T-cell (primary cell): ENCODE measurements at regions not wholly inside any gene's neighbourhood (a gene's known extent, or its start where the extent isn't known, plus 50 kb on each side); places are given as distances from the start of the nearest gene placed in this dataset.
A peak's percentile ranks its signal among the peaks of the same experiment; 100 is the strongest.
"Not testable (repeated sequence)": the region's sequence is repeated elsewhere in the genome, so short reads cannot be mapped to it uniquely, and the experiment has no call there.

Experiments used
- ATAC-seq, 4 experiments: fragments of 200-7000 bp in 3 of 4; fragments of 150-1000 bp in 1 of 4; cut with Tn5 transposase; replicated peaks in 1 of 4; 1 replicate in 3 of 4; 2 replicates in 1 of 4; pipeline ENCODE4 v1.10.0; 2021; ENCODE audit warnings: moderate library complexity in 3 of 4, mild to moderate bottlenecking in 2 of 4, moderate number of reproducible peaks in 1 of 4
- CTCF ChIA-PET, 2 donors: fragments of 300-600 bp; sonication (Branson Sonifier 250); formaldehyde crosslinking; loops; one replicate each; lab custom pipeline; 2022; ENCODE audit warnings: antibody characterized with exemption in 2 of 2; lab: Charles Lee
- POLR2A ChIA-PET, 2 donors: fragments of 300-600 bp; sonication (Branson Sonifier 250); formaldehyde crosslinking; loops; one replicate each; lab custom pipeline; 2022; ENCODE audit warnings: antibody characterized with exemption in 2 of 2; lab: Charles Lee
- DNase-seq, 35 experiments: peaks; one replicate each; pipeline versions ENCODE4 v3.0.0 to v3.0.0-alpha.2; 2013 to 2023
- H3K27ac ChIP-seq: one replicate; pipeline ENCODE4 v1.5.1; 2013; ENCODE audit warnings: low read length
- H3K27me3 ChIP-seq, 2 experiments: replicated peaks in 1 of 2; 1 replicate in 1 of 2; 2 replicates in 1 of 2; pipeline versions ENCODE4 v1.6.1 to v1.7.0; 2013; ENCODE audit warnings: low read length in 1 of 2, mixed read lengths in 1 of 2; ENCODE audit not compliant: control insufficient read depth in 2 of 2, insufficient read depth in 2 of 2; ENCODE audit errors: extremely low read depth in 1 of 2
- H3K36me3 ChIP-seq, 2 donors: 1 replicate in 1 of 2; 2 replicates in 1 of 2; pipeline versions ENCODE4 v1.6.1 to v1.7.0; 2013; ENCODE audit warnings: low read length in 1 of 2; ENCODE audit not compliant: control insufficient read depth in 2 of 2, insufficient read depth in 1 of 2; ENCODE audit errors: extremely low read depth in 1 of 2
- H3K4me1 ChIP-seq, 2 experiments: 1 replicate in 1 of 2; 2 replicates in 1 of 2; pipeline versions ENCODE4 v1.6.1 to v1.7.0; 2013; ENCODE audit warnings: low read length in 2 of 2, mixed read lengths in 1 of 2; ENCODE audit not compliant: insufficient read depth in 2 of 2, control insufficient read depth in 1 of 2; ENCODE audit errors: extremely low read depth in 1 of 2
- H3K4me3 ChIP-seq, 2 donors: 1 replicate in 1 of 2; 2 replicates in 1 of 2; pipeline versions ENCODE4 v1.5.1 to v1.7.0; 2013; ENCODE audit warnings: mild to moderate bottlenecking in 2 of 2, low read length in 1 of 2, moderate library complexity in 1 of 2; ENCODE audit not compliant: control insufficient read depth in 1 of 2; ENCODE audit errors: extremely low read depth in 1 of 2
- H3K9me3 ChIP-seq: 2 replicates; pipeline ENCODE4 v1.7.0; 2013
- H3K27ac Mint-ChIP-seq, 2 donors: one replicate each; pipeline ENCODE4 v1.8.0; 2020 to 2021; ENCODE audit warnings: mild to moderate bottlenecking in 2 of 2, mixed read lengths in 2 of 2
- H3K27me3 Mint-ChIP-seq, 2 donors: one replicate each; pipeline ENCODE4 v1.8.0; 2021 to 2022; ENCODE audit warnings: mixed read lengths in 2 of 2
- H3K36me3 Mint-ChIP-seq: one replicate; pipeline ENCODE4 v1.8.0; 2021; ENCODE audit warnings: mixed read lengths
- H3K4me1 Mint-ChIP-seq, 3 donors: one replicate each; pipeline ENCODE4 v1.8.0; 2020 to 2022; ENCODE audit warnings: mixed read lengths in 3 of 3, mild to moderate bottlenecking in 1 of 3
- H3K4me3 Mint-ChIP-seq, 3 donors: one replicate each; pipeline ENCODE4 v1.8.0; 2020 to 2022; ENCODE audit warnings: mild to moderate bottlenecking in 3 of 3, mixed read lengths in 3 of 3, moderate library complexity in 3 of 3
- H3K9me3 Mint-ChIP-seq, 3 donors: one replicate each; pipeline ENCODE4 v1.8.0; 2020 to 2022; ENCODE audit warnings: mixed read lengths in 3 of 3
- WGBS: methylation state at CpG from one replicate; pipeline ENCODE4 v1.1.5; 2013; ENCODE audit warnings: missing lambda C conversion rate; ENCODE audit not compliant: insufficient coverage; 5-methylcytosine and 5-hydroxymethylcytosine counted together

DNA sequence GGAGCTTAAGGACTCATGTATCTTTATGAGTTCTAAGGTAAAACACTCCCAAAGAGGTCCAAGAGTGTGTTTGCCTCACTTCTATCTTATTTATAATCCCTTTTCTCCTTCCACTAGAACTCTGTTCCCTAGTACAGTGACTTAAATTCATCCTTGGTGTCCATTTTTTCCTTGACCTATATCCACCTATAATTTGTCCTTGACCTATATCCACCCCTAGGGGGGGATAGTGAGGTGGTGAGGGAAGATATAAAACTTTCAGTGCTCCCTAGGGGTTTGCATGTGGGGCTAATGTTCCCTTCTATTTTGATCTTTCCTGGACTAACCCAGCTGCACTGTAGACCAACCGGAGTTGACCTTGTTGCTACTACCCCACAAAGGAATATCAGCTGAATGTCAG lies 83.5 kb upstream of the GNAQ start:
- WGBS: 100% methylated on average over 1 of the region's 1 CpG
- Histone ChIP-seq H3K9me3 (no peaks in the 10 kb centered on the region), H3K27ac (no peak overlapping the region), H3K36me3 (no peaks in the 10 kb centered on the region), H3K27me3 (peaks cover 0 to 2% of the 10 kb centered on the region in 2 experiments), H3K4me3 (no peak overlapping the region), H3K4me1 (peaks cover 16 to 21% of the 10 kb centered on the region in 2 experiments)
- Mint-ChIP-seq H3K27ac (no peak overlapping the region), H3K4me1 (peaks cover 43 to 57% (median 45%) of the 10 kb centered on the region in 3 donors), H3K36me3 (no peaks in the 10 kb centered on the region), H3K27me3 (no peaks in the 10 kb centered on the region), H3K4me3 (no peak overlapping the region), H3K9me3 (peaks cover 0 to 7% (median 6%) of the 10 kb centered on the region in 3 donors)
- peak in 1 of 35 experiments; percentile 62 for DNase-seq
- ChIA-PET POLR2A (interaction anchor here in 1 of 2 donors (1.2 kb wide), 1 partner anchor 18 kb away, joined by 4 read pairs; no protein-coding TSS in a partner anchor), CTCF (interaction anchor here (1.0 to 1.5 kb wide), 2 partner anchors 96 to 348 kb away, joined by 3 read pairs; no protein-coding TSS in a partner anchor)
- ATAC-seq: no peak

DNA sequence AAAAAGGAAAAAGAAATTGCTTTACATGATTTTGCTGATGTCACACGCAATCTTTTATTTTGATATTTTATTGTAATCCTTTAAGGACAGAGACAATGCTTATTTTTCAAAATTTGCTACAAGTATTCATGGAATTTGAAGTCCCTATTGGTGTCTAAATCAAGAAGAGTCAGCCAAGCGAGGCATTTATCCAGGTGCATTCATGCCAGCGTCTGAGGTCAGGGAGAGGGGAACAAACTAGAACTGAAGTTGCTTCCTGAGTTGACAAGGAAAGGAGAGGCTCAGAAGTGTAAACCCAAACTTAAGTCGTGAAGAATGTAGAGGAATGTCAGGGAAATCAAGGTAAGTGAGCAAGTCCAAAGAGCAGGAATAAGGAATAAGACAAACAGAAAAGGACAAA lies 83.0 kb upstream of the GNAQ start:
- H3K36me3 Mint-ChIP-seq: no peaks in the 10 kb centered on the region
- H3K4me1 Mint-ChIP-seq: peaks cover 38 to 53% (median 40%) of the 10 kb centered on the region in 3 donors
- no peaks in the 10 kb centered on the region for H3K36me3 ChIP-seq
- no peak for DNase-seq
- no peak for ATAC-seq
- no peaks in the 10 kb centered on the region for H3K9me3 ChIP-seq
- H3K27ac Mint-ChIP-seq: no peak overlapping the region
- 93% methylated on average over 3 of the region's 4 CpGs for WGBS
- H3K4me3 ChIP-seq: no peak overlapping the region
- peaks cover 0 to 2% of the 10 kb centered on the region in 2 experiments for H3K27me3 ChIP-seq
- H3K27ac ChIP-seq: no peak overlapping the region
- no peaks in the 10 kb centered on the region for H3K27me3 Mint-ChIP-seq
- POLR2A ChIA-PET: no interaction called here
- CTCF ChIA-PET: interaction anchor here (1.0 to 1.5 kb wide), 2 partner anchors 96 to 347 kb away, joined by 3 read pairs; no protein-coding TSS in a partner anchor
- H3K4me1 ChIP-seq: peaks cover 11 to 16% of the 10 kb centered on the region in 2 experiments
- peaks cover 0 to 7% (median 6%) of the 10 kb centered on the region in 3 donors for H3K9me3 Mint-ChIP-seq
- H3K4me3 Mint-ChIP-seq: no peak overlapping the region

DNA sequence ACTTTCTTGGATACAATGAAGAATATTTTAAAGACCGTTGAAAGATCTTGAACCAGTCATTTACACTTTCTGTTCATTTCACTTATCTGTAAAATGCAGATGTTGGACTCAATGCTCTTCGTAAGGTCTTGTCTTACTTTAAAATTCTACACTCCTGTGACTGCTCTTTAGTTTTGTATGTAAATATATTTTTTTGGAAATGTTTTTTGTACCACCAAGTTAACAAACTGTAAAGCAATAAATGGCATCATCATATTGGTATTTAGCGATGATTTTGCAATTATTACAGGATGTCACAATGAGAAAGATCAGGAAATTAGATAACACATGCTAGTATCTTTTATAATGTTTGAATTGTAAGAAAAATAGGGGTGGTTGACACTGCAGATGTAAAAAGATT lies 80.8 kb upstream of the GNAQ start:
- Mint-ChIP-seq H3K27me3 (no peaks in the 10 kb centered on the region), H3K27ac (peak overlapping the region in 1 of 2 donors; percentile 63), H3K4me3 (no peak overlapping the region), H3K36me3 (peaks cover 3% of the 10 kb centered on the region), H3K9me3 (peaks cover 0 to 11% (median 7%) of the 10 kb centered on the region in 3 donors), H3K4me1 (peaks cover 23 to 39% (median 29%) of the 10 kb centered on the region in 3 donors)
- WGBS: no CpG with 5 or more reads among the region's 3 CpGs
- no peaks in the 10 kb centered on the region for H3K9me3 ChIP-seq
- no peaks in the 10 kb centered on the region for H3K36me3 ChIP-seq
- no peak for ATAC-seq
- H3K4me1 ChIP-seq: peaks cover 3% of the 10 kb centered on the region in 2 experiments
- no peak overlapping the region for H3K4me3 ChIP-seq
- peaks cover 0 to 2% of the 10 kb centered on the region in 2 experiments for H3K27me3 ChIP-seq
- ChIA-PET POLR2A (no interaction called here), CTCF (interaction anchor here (0.6 to 0.7 kb wide), 2 partner anchors 12 to 48 kb away, joined by 3 read pairs; no protein-coding TSS in a partner anchor)
- H3K27ac ChIP-seq: no peak overlapping the region
- DNase-seq: no peak

DNA sequence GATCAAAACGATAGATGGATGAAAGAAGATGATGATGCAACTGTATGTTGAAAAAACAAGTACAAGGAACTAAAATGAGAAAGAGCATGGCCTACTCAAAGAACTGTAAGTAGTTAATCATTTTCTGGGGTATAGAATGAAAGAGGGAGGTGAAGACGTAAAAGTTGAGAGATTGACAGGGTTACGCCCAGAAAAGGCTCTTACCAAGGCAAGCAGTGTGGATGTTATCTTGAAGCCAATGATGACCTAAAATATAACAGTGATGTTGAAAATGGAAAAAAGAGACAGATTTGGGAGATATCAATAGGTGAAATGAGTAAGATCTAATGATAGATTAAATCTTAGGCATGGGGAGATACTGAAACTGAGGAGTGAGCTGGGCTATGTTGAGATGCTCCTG lies 80.4 kb upstream of the GNAQ start:
- peaks cover 0 to 15% (median 10%) of the 10 kb centered on the region in 3 donors for H3K9me3 Mint-ChIP-seq
- DNase-seq: no peak
- peaks cover 24 to 40% (median 33%) of the 10 kb centered on the region in 3 donors for H3K4me1 Mint-ChIP-seq
- no peak overlapping the region for H3K4me3 Mint-ChIP-seq
- POLR2A ChIA-PET: no interaction called here
- H3K9me3 ChIP-seq: no peaks in the 10 kb centered on the region
- H3K36me3 ChIP-seq: no peaks in the 10 kb centered on the region
- peaks cover 3 to 4% of the 10 kb centered on the region in 2 experiments for H3K4me1 ChIP-seq
- CTCF ChIA-PET: interaction anchor here (0.6 to 0.7 kb wide), 2 partner anchors 11 to 48 kb away, joined by 3 read pairs; no protein-coding TSS in a partner anchor
- peaks cover 0 to 2% of the 10 kb centered on the region in 2 experiments for H3K27me3 ChIP-seq
- H3K4me3 ChIP-seq: no peak overlapping the region
- peak overlapping the region in 1 of 2 donors; percentile 9 for H3K27ac Mint-ChIP-seq
- H3K36me3 Mint-ChIP-seq: peaks cover 5% of the 10 kb centered on the region
- ATAC-seq: no peak
- H3K27me3 Mint-ChIP-seq: no peaks in the 10 kb centered on the region
- 92% methylated on average over 3 of the region's 3 CpGs for WGBS
- H3K27ac ChIP-seq: no peak overlapping the region

DNA sequence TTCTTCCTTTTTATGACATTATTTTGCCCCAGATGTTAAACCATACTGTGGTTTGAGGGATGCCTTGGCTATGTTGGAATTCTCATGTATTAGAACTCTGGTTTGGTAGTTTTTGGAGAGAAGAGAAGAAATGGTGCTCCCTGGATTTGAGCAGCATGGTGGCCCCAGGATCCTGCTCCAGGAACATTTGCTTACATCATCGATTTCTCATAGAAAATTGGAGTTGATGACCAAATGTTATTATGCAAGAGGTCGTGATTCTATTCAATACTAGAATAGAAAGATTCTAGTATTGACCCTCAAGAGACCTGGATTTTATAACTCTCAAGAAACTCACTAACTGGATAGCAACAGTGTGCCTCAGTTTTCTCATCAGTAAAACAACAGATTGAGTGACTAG lies 77.5 kb upstream of the GNAQ start:
- Histone ChIP-seq H3K27ac (no peak overlapping the region), H3K4me3 (no peak overlapping the region), H3K4me1 (peaks cover 5 to 10% of the 10 kb centered on the region in 2 experiments), H3K9me3 (no peaks in the 10 kb centered on the region), H3K36me3 (no peaks in the 10 kb centered on the region), H3K27me3 (peaks cover 0 to 2% of the 10 kb centered on the region in 2 experiments)
- Mint-ChIP-seq H3K27me3 (no peaks in the 10 kb centered on the region), H3K36me3 (peaks cover 6% of the 10 kb centered on the region), H3K4me3 (no peak overlapping the region), H3K9me3 (peaks cover 0 to 21% (median 11%) of the 10 kb centered on the region in 3 donors), H3K4me1 (peaks cover 40 to 53% (median 46%) of the 10 kb centered on the region in 3 donors), H3K27ac (no peak overlapping the region)
- WGBS: no CpG with 5 or more reads among the region's 2 CpGs
- no peak for DNase-seq
- ChIA-PET CTCF (no interaction called here), POLR2A (no interaction called here)
- no peak for ATAC-seq

DNA sequence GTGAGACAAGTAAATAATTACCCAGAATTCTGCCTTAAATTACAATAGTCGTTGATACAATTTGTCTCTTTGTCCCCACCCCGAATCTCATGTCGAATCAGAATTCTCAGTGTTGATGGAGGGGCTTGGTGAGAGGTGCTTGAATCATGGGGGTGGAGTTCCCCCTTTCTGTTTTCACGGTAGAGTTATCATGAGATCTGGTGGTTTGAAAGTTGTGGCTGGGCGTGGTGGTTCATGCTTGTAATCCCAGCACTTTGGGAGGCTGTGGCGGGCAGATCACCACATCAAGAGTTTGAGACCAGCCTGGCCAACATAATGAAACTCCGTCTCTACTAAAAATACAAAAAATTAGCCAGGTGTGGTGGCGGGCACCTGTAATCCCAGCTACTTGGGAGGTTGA lies 75.0 kb upstream of the GNAQ start:
- H3K4me1 Mint-ChIP-seq: peaks cover 31 to 42% (median 38%) of the 10 kb centered on the region in 3 donors
- POLR2A ChIA-PET: not testable (repeated sequence)
- peak overlapping the region in 1 of 3 donors; percentile 46 for H3K4me3 Mint-ChIP-seq

More for the DNA sequence above, 75.0 kb upstream of the GNAQ start:
- H3K27me3 Mint-ChIP-seq, CTCF ChIA-PET, H3K9me3 ChIP-seq, H3K27me3 ChIP-seq, H3K36me3 ChIP-seq, H3K27ac ChIP-seq, H3K4me1 ChIP-seq, H3K36me3 Mint-ChIP-seq, H3K4me3 ChIP-seq: not testable (repeated sequence)
- 83% methylated on average over 1 of the region's 8 CpGs for WGBS
- DNase-seq (peak in 4 of 35 experiments; percentile 8 to 60 (median 30)), ATAC-seq (peak in 1 of 4 experiments; percentile 40)
- Mint-ChIP-seq H3K9me3 (peaks cover 0 to 16% (median 5%) of the 10 kb centered on the region in 3 donors), H3K27ac (peak overlapping the region in 1 of 2 donors; percentile 48)
